K562 (cell line): ENCODE measurements at regions not wholly inside any gene's neighbourhood (a gene's known extent, or its start where the extent isn't known, plus 50 kb on each side); places are given as distances from the start of the nearest gene placed in this dataset.
"Not testable (repeated sequence)": the region's sequence is repeated elsewhere in the genome, so short reads cannot be mapped to it uniquely, and the experiment has no call there.

Experiments
- ATAC-seq: fragments of 200-7000 bp; cut with Tn5 transposase; 3 replicates; pipeline ENCODE4 v1.9.1; 2020; ENCODE audit warnings: moderate library complexity
- BruUV-seq: library from RNA; stranded (reverse); fragments of 400-500 nt; replicated peaks from 2 replicates; lab custom pipeline; 2021; lab: Mats Ljungman, UMichigan
- CTCF ChIA-PET: fragments of 300-600 bp; formaldehyde crosslinking; extraction: SDS; loops from one replicate; lab custom pipeline; 2021; ENCODE audit warnings: low intra/inter-chr PET ratio; lab: Yijun Ruan, JAX
- POLR2A ChIA-PET: fragments of 300-600, 350-650 bp; sonication (Branson Sonifier 250); formaldehyde crosslinking; extraction: SDS; loops from one replicate; lab custom pipeline; 2021; ENCODE audit warnings: antibody characterized with exemption, inconsistent platforms; lab: Yijun Ruan, JAX
- DNase-seq, 4 experiments: peaks; one replicate each; pipeline versions ENCODE4 v3.0.0 to v3.0.0-alpha.2; 2011 to 2018; ENCODE audit warnings: low spot score in 3 of 4, mixed read lengths in 3 of 4; ENCODE audit errors: extremely low read depth in 1 of 4
- FAIRE-seq: peaks from 2 replicates; lab custom pipeline; 2011; peaks lifted over from hg19 to GRCh38; lab: Jason Lieb, UNC
- H2AFZ ChIP-seq: 2 replicates; pipeline ENCODE4 v1.6.0; 2011; ENCODE audit warnings: low read depth, low read length, control low read depth, inconsistent platforms
- H3K27ac ChIP-seq: fragments of 200-600 bp; 3 replicates; pipeline ENCODE4 v1.8.0; 2011; ENCODE audit warnings: low read depth, mild to moderate bottlenecking, control low read depth, inconsistent platforms, low read length, moderate library complexity, mixed read lengths; ENCODE audit errors: extremely low read depth
- H3K27me3 ChIP-seq, 2 experiments: fragments of 300-600 bp in 1 of 2; 2 replicates in 1 of 2; 3 replicates in 1 of 2; pipeline versions ENCODE4 v1.6.0 to v1.8.0; 2011; ENCODE audit warnings: inconsistent platforms in 2 of 2, low read length in 2 of 2, mild to moderate bottlenecking in 1 of 2, mixed read lengths in 1 of 2, moderate library complexity in 1 of 2; ENCODE audit not compliant: control insufficient read depth in 2 of 2, insufficient read depth in 2 of 2
- H3K36me3 ChIP-seq: fragments of 300-600 bp; 3 replicates; pipeline ENCODE4 v1.8.0; 2011; ENCODE audit warnings: mild to moderate bottlenecking, low read length, inconsistent platforms; ENCODE audit not compliant: control insufficient read depth, insufficient read depth
- H3K4me1 ChIP-seq, 2 experiments: fragments of 200-600 bp in 1 of 2; replicated peaks in 1 of 2; 2 replicates in 1 of 2; 3 replicates in 1 of 2; pipeline versions ENCODE4 v1.5.1 to v1.8.0; 2011; ENCODE audit warnings: inconsistent platforms in 2 of 2, low read length in 2 of 2, mild to moderate bottlenecking in 1 of 2, mixed read lengths in 1 of 2, moderate library complexity in 1 of 2; ENCODE audit not compliant: control insufficient read depth in 2 of 2, insufficient read depth in 2 of 2
- H3K4me2 ChIP-seq: 2 replicates; pipeline ENCODE4 v1.6.1; 2011; ENCODE audit warnings: low read length, control low read depth, inconsistent platforms, mixed read lengths; ENCODE audit not compliant: insufficient read depth
- H3K4me3 ChIP-seq: fragments of 200-600 bp; sonication (generic), shearing (Covaris generic); 2 replicates; pipeline ENCODE4 v1.5.1; 2016; ENCODE audit warnings: control low read depth, inconsistent platforms
- H3K79me2 ChIP-seq: fragments of 200-600 bp; 3 replicates; pipeline ENCODE4 v1.8.0; 2011; ENCODE audit warnings: low read length, inconsistent platforms; ENCODE audit not compliant: control insufficient read depth, insufficient read depth
- H3K9ac ChIP-seq, 2 experiments: 2 replicates each; pipeline versions ENCODE4 v1.6.0 to v1.6.1; 2011; ENCODE audit warnings: low read depth in 2 of 2, low read length in 2 of 2, control low read depth in 1 of 2, inconsistent platforms in 1 of 2, mild to moderate bottlenecking in 1 of 2, mixed read lengths in 1 of 2; ENCODE audit not compliant: insufficient read depth in 1 of 2
- H3K9me1 ChIP-seq: one replicate; pipeline ENCODE4 v1.6.0; 2011; ENCODE audit warnings: inconsistent platforms, mild to moderate bottlenecking, low read length, moderate library complexity; ENCODE audit not compliant: control insufficient read depth, insufficient read depth
- H3K9me3 ChIP-seq: replicated peaks from 2 replicates; pipeline ENCODE4 v1.5.1; 2011; ENCODE audit warnings: low read depth, low read length, inconsistent platforms; ENCODE audit not compliant: control insufficient read depth, insufficient read depth
- H4K20me1 ChIP-seq: replicated peaks from 2 replicates; pipeline ENCODE4 v1.6.1; 2011; ENCODE audit warnings: low read length, inconsistent platforms, mixed read lengths; ENCODE audit not compliant: control insufficient read depth, insufficient read depth
- WGBS: fragments of 100-300 bp; shearing (Covaris generic); methylation state at CpG from one replicate; pipeline ENCODE4 v1.1.6; 2016; ENCODE audit warnings: low coverage, mixed read lengths; ENCODE audit not compliant: insufficient coverage; ENCODE audit errors: missing lambda C conversion rate; 5-methylcytosine and 5-hydroxymethylcytosine counted together
- in situ Hi-C: fragments of 300-500 bp; cut with MboI; formaldehyde crosslinking; loops from 4 replicates; pipeline ENCODE4 v1.15.0; 2018; ENCODE audit warnings: inconsistent platforms, mixed read lengths
- intact Hi-C: fragments of 100-400 bp; cut with micrococcal nuclease; formaldehyde crosslinking; loops from 2 replicates; pipeline ENCODE4 v1.14.2; 2022

DNA sequence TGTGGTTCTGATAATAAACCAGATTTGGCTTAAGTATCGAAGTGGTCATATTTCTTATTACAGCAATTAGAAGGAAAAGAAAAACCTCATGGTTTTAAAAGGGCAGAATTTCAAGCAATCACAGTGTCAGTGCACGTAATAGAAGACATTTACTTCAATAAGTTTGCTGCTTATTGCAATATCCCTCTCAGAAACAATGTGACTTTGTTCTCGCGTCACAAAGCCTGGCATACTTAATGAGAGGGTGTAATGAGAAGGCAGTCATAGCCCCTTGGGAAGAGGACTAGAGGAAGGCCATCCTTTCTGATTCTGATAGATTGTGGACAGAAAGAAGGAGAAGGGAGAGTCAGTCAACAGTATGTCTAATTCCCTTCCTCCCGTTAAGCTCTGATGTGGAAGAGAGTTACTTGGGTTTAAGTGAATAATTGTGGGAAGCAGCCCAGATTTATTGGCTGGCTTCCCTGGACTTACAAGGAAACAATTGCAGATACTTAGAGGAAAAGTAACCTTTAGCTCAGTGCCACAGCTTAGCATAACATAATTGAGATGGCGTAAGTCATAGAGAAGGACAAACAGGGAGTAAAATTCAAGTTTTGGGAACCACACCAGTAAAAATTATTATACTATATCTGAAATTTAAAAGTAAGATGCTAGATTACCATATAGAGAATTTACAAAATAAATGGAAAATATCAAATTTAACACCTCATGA is 738.2 kb downstream of the PRIM2 start:
- H3K9me1 ChIP-seq, H3K4me2 ChIP-seq, ATAC-seq, H2AFZ ChIP-seq, CTCF ChIA-PET, intact Hi-C loops, H3K9ac ChIP-seq, H3K36me3 ChIP-seq, H3K4me3 ChIP-seq, DNase-seq, H4K20me1 ChIP-seq, H3K27ac ChIP-seq, H3K9me3 ChIP-seq, H3K79me2 ChIP-seq, H3K4me1 ChIP-seq, H3K27me3 ChIP-seq, POLR2A ChIA-PET, BruUV-seq, in situ Hi-C loops: not testable (repeated sequence)
- WGBS, result 3% methylated on average over 5 of the region's 6 CpGs
- FAIRE-seq, result peak; percentile 51

DNA sequence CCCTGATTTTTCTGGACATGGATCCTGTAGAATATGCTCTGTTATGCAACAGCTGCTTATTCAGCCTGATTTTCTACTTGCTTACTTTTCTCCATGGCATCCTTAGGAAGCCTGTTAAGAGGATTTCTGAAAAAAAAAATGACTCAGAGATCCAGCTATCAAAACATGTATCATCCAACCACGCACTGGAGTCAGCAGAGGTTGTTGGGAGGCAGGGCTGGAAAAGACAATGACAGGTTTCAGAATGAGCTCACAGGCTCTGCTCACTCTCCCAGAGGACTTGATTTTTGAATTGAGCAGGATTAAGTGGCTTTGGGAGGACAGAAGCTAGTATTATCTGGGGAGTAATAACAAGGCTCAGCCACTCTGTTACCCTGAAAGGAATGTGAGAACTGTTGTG is 742.3 kb downstream of the PRIM2 start:
- H3K4me3 ChIP-seq, in situ Hi-C loops, H3K27ac ChIP-seq, BruUV-seq, H3K9me3 ChIP-seq, H3K36me3 ChIP-seq, DNase-seq, ATAC-seq, H3K79me2 ChIP-seq, H3K9me1 ChIP-seq, H3K27me3 ChIP-seq, POLR2A ChIA-PET, H3K9ac ChIP-seq, H4K20me1 ChIP-seq, H3K4me1 ChIP-seq, intact Hi-C loops, H2AFZ ChIP-seq, H3K4me2 ChIP-seq, FAIRE-seq, CTCF ChIA-PET: not testable (repeated sequence)
- WGBS, result 0% methylated on average over 1 of the region's 1 CpG

DNA sequence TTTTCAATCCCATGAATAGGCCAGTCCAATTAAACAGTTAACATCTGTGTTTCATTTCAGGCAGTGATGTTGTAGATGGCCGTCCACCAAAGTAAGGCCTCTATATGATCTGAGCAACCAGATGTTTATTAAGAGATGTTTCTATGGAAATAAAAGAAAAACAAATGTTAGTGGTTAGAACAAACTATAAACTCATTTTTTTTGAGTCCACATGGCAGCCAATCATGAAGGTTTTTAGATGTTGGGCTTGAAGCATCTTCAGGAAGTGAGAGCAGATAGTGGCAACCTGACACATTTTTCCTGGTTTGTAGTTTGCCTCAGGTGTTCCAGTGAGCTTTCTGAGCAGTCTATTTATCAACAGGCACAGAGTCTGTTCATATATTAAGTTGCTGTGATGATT is 746.1 kb downstream of the PRIM2 start:
- BruUV-seq, CTCF ChIA-PET, POLR2A ChIA-PET: not testable (repeated sequence)

More for the DNA sequence above, 746.1 kb downstream of the PRIM2 start:
- H3K9me3 ChIP-seq, H2AFZ ChIP-seq, H3K27ac ChIP-seq, H3K9me1 ChIP-seq, H3K27me3 ChIP-seq, ATAC-seq, H4K20me1 ChIP-seq, intact Hi-C loops, H3K36me3 ChIP-seq, H3K79me2 ChIP-seq, H3K9ac ChIP-seq, DNase-seq, H3K4me1 ChIP-seq, in situ Hi-C loops, H3K4me2 ChIP-seq, H3K4me3 ChIP-seq: not testable (repeated sequence)
- FAIRE-seq, result peak; percentile 26
- no CpG with 5 or more reads among the region's 1 CpG for WGBS
